ENCODE measurements at regions not wholly inside any gene's neighbourhood (a gene's known extent, or its start where the extent isn't known, plus 50 kb on each side); places are given as distances from the start of the nearest gene placed in this dataset.

GRCh38 chr2:120983344-120983743, 247.7 kb downstream of the GLI2 start:
- DNase-seq, result no peak

- DNase-seq, result no peak
Measured at GRCh38 chr2:120984046-120984445, 248.4 kb downstream of the GLI2 start.

GRCh38 chr2:120984452-120985173, 248.9 kb downstream of the GLI2 start:
- DNase-seq, result no peak

- no peak for DNase-seq
Measured at GRCh38 chr2:120985174-120985996, 249.7 kb downstream of the GLI2 start.

GRCh38 chr2:120985997-120986651, 250.5 kb downstream of the GLI2 start:
- no peak for DNase-seq

- DNase-seq, result no peak
Measured at GRCh38 chr2:120986898-120987650, 251.4 kb downstream of the GLI2 start.

GRCh38 chr2:120988051-120988699, 252.5 kb downstream of the GLI2 start:
- DNase-seq, result no peak

- no peak for DNase-seq
Measured at GRCh38 chr2:120988700-120989511, 253.2 kb downstream of the GLI2 start.

GRCh38 chr2:120989512-120990441, 254.1 kb downstream of the GLI2 start:
- no peak for DNase-seq

GRCh38 chr2:120990451-120990871, 254.8 kb downstream of the GLI2 start:
- DNase-seq, result no peak

GRCh38 chr2:120991441-120991840, 255.8 kb downstream of the GLI2 start:
- DNase-seq, result no peak

- DNase-seq, result no peak
Measured at GRCh38 chr2:120992791-120993555, 257.3 kb downstream of the GLI2 start.

GRCh38 chr2:120993661-120994060, 258.0 kb downstream of the GLI2 start:
- no peak for DNase-seq

GRCh38 chr2:120994301-120994995, 258.8 kb downstream of the GLI2 start:
- no peak for DNase-seq

GRCh38 chr2:120995152-120995551, 259.5 kb downstream of the GLI2 start:
- no peak for DNase-seq

GRCh38 chr2:120995656-120996190, 260.1 kb downstream of the GLI2 start:
- no peak for DNase-seq

- DNase-seq, result no peak
Measured at GRCh38 chr2:120999377-121000097, 263.9 kb downstream of the GLI2 start.

- no peak for DNase-seq
Measured at GRCh38 chr2:121000804-121001203, 265.1 kb downstream of the GLI2 start.

Measured in AML-193 (cell line).